ENCODE measurements at regions not wholly inside any gene's neighbourhood (a gene's known extent, or its start where the extent isn't known, plus 50 kb on each side); places are given as distances from the start of the nearest gene placed in this dataset.

DNA sequence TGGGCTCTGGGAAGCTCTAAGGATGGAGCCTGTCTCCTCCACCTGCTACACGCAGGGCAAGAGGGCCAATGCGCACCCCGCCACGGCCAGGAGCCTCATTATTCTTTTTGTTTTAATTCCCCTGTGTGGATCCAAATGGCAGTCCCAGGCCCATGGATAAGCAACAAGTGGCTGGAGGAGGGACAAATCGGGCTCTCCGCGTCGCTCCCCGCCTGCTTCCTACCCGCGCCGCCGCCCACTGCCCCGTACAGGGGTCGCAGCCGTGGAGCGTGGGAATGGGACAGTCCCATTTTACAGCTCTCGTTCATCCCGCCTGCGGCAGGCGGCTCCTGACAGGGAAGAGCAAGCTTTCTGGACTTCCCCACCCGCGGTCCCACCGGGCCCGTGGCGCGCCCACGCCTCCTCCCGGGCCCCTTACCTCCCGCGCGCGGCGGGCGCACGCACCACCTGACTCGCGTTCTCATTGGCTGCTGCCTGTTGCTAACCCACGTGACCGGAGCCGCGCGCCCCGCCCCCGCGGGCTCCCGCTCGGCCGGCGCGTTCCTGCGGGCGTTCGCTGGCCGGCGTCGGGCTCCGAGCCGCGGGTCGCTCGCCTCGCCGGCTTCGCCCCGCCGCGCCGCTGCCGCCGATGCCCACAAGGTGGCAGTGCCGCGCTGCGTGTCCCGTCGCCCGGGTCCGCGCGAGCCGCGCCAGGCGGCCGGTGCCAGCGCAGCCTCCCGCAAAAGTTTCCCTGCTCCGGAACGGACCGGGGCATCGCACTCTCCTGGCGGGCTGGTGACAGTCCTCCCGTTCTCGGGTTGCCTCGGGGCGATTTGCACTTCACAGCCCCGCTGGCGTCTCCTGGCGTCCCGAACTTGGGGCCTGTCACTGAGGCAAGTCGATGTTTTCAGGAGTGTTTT is 93.3 kb downstream of the CD83 start:
- DNase-seq (peak; percentile 91 to 94), ATAC-seq (peak; percentile 96)
- Mint-ChIP-seq H3K9me3 (no peaks in the 10 kb centered on the region), H3K4me3 (peak overlapping the region; percentile 83 to 84), H3K4me1 (peaks cover 23% of the 10 kb centered on the region), H3K27ac (peak overlapping the region; percentile 41 to 83), H3K27me3 (no peaks in the 10 kb centered on the region)

DNA sequence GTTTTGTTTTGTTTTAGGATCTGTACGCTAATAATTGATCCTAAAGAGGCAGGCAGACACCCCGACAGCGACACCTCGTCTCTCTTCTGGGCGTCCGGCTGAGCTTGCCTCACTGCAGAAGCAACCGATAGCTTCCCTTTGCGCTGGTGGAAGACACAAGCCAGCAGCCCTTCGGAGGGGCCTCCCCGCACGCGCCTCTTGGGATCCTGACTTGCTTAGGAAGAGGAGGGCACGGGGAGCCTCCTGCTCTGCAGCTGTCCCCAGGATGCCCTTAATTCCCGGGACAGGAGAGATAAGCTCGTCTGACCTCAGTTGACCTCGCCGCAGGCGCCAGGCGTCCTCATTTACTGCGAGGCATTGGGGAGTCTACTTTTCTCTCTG is 94.0 kb downstream of the CD83 start:
- Mint-ChIP-seq H3K4me3 (peak overlapping the region; percentile 83 to 84), H3K4me1 (peaks cover 23% of the 10 kb centered on the region), H3K27me3 (no peaks in the 10 kb centered on the region), H3K9me3 (no peaks in the 10 kb centered on the region), H3K27ac (peak overlapping the region; percentile 41 to 83)
- DNase-seq (no peak), ATAC-seq (peak; percentile 24)

- DNase-seq (no peak), ATAC-seq (no peak)
- Mint-ChIP-seq H3K27me3 (no peaks in the 10 kb centered on the region), H3K27ac (peak overlapping the region in 1 of 2 donors; percentile 41), H3K4me3 (peak overlapping the region; percentile 83 to 84), H3K4me1 (peaks cover 23% of the 10 kb centered on the region), H3K9me3 (no peaks in the 10 kb centered on the region)
These were observed 94.4 kb downstream of the CD83 start for GRCh38 chr6:14212020-14212419.

- no peaks in the 10 kb centered on the region for H3K27me3 Mint-ChIP-seq
- H3K4me3 Mint-ChIP-seq, result no peak overlapping the region
- peaks cover 23% of the 10 kb centered on the region for H3K4me1 Mint-ChIP-seq
- H3K27ac Mint-ChIP-seq, result no peak overlapping the region
- no peaks in the 10 kb centered on the region for H3K9me3 Mint-ChIP-seq
- ATAC-seq (no peak), DNase-seq (no peak)
These were observed 95.1 kb downstream of the CD83 start for GRCh38 chr6:14212632-14213031.

- H3K4me1 Mint-ChIP-seq, result peaks cover 3% of the 10 kb centered on the region
- no peak overlapping the region for H3K4me3 Mint-ChIP-seq
- no peak for ATAC-seq
- no peak for DNase-seq
- no peaks in the 10 kb centered on the region for H3K9me3 Mint-ChIP-seq
- H3K27ac Mint-ChIP-seq, result no peak overlapping the region
- no peaks in the 10 kb centered on the region for H3K27me3 Mint-ChIP-seq
These were observed 99.5 kb downstream of the CD83 start for GRCh38 chr6:14216946-14217684.

- Mint-ChIP-seq H3K9me3 (no peaks in the 10 kb centered on the region), H3K4me1 (no peaks in the 10 kb centered on the region), H3K4me3 (no peak overlapping the region), H3K27ac (no peak overlapping the region), H3K27me3 (no peaks in the 10 kb centered on the region)
- DNase-seq (no peak), ATAC-seq (no peak)
These were observed 100.4 kb downstream of the CD83 start for GRCh38 chr6:14217728-14218518.

- Mint-ChIP-seq H3K27ac (no peak overlapping the region), H3K4me3 (no peak overlapping the region), H3K9me3 (no peaks in the 10 kb centered on the region), H3K4me1 (no peaks in the 10 kb centered on the region), H3K27me3 (no peaks in the 10 kb centered on the region)
- ATAC-seq, result no peak
- no peak for DNase-seq
These were observed 100.9 kb downstream of the CD83 start for GRCh38 chr6:14218519-14218800.

GRCh38 chr6:14221564-14222279 is 104.2 kb downstream of the CD83 start:
- H3K4me1 Mint-ChIP-seq, result no peaks in the 10 kb centered on the region

GRCh38 chr6:14222956-14223355 is 105.4 kb downstream of the CD83 start:
- no peak for DNase-seq
- H3K4me1 Mint-ChIP-seq, result peaks cover under 1% of the 10 kb centered on the region
- ATAC-seq, result no peak
- no peaks in the 10 kb centered on the region for H3K27me3 Mint-ChIP-seq
- H3K9me3 Mint-ChIP-seq, result peaks cover 6 to 7% of the 10 kb centered on the region in 2 donors
- H3K4me3 Mint-ChIP-seq, result no peak overlapping the region
- no peak overlapping the region for H3K27ac Mint-ChIP-seq

More at GRCh38 chr6:14221564-14222279, 104.2 kb downstream of the CD83 start:
- DNase-seq (no peak), ATAC-seq (no peak)
- no peak overlapping the region for H3K4me3 Mint-ChIP-seq
- H3K9me3 Mint-ChIP-seq, result peaks cover 6 to 7% of the 10 kb centered on the region in 2 donors
- no peaks in the 10 kb centered on the region for H3K27me3 Mint-ChIP-seq
- no peak overlapping the region for H3K27ac Mint-ChIP-seq

DNA sequence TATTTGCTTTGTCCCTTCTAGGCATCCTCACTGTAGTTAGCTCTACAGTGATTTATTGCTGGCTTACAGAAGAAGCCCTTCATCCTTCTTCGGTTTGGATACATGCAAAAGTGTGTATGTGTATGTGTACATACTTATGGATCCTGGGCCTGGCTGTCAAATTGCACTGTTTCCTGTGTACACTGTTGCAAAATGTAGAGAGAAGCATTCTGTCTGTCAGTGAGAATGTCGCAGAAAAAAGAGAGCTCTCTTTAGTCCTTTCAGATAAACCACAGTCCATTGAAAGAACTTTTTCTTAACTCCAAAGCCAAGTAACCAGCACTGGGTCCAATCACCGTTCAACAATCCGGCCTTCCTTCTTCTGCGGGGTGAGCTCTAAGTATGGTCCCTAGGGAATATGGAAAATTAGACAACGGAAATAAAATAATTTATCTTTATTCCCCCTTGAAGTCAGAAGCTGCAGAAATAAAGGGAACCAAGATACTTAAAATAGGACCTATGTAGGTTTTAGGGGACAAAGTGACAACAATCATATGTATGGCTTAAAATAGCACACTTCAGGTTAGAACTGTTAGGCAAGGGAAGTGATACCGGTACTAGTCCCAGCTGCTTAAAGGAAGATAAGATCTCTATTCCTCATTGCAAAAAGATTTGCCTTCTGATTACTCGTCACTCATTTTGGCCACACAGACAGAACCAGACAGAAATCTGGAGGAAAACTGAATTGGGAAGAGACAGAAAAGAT is 107.0 kb downstream of the CD83 start:
- DNase-seq (no peak), ATAC-seq (no peak)
- H3K27me3 Mint-ChIP-seq, result no peaks in the 10 kb centered on the region
- peaks cover 10% of the 10 kb centered on the region for H3K4me1 Mint-ChIP-seq
- H3K27ac Mint-ChIP-seq, result no peak overlapping the region
- H3K4me3 Mint-ChIP-seq, result no peak overlapping the region
- peaks cover 6 to 7% of the 10 kb centered on the region in 2 donors for H3K9me3 Mint-ChIP-seq

GRCh38 chr6:14226051-14226660 is 108.6 kb downstream of the CD83 start:
- Mint-ChIP-seq H3K27ac (no peak overlapping the region), H3K4me1 (peaks cover 10% of the 10 kb centered on the region), H3K9me3 (peaks cover 6 to 7% of the 10 kb centered on the region in 2 donors), H3K27me3 (no peaks in the 10 kb centered on the region), H3K4me3 (no peak overlapping the region)
- DNase-seq (no peak), ATAC-seq (no peak)

- peak; percentile 73 for ATAC-seq
- H3K4me1 Mint-ChIP-seq, result peaks cover 20% of the 10 kb centered on the region
- peak in 1 of 2 donors; percentile 43 for DNase-seq
- peaks cover 6 to 7% of the 10 kb centered on the region in 2 donors for H3K9me3 Mint-ChIP-seq
- no peak overlapping the region for H3K27ac Mint-ChIP-seq
- H3K4me3 Mint-ChIP-seq, result no peak overlapping the region
- no peaks in the 10 kb centered on the region for H3K27me3 Mint-ChIP-seq
These were observed 111.0 kb downstream of the CD83 start for GRCh38 chr6:14228571-14228970.

- Mint-ChIP-seq H3K27ac (no peak overlapping the region), H3K27me3 (no peaks in the 10 kb centered on the region), H3K4me1 (peaks cover 20% of the 10 kb centered on the region), H3K9me3 (no peaks in the 10 kb centered on the region), H3K4me3 (no peak overlapping the region)
- no peak for ATAC-seq
- DNase-seq, result no peak
These were observed 113.5 kb downstream of the CD83 start for GRCh38 chr6:14231071-14231483.

Data from stimulated activated naive CD8-positive, alpha-beta T cell treated with anti-CD3 and anti-CD28 coated beads, Interleukin-15, amount 100 ng/mL, for 72 hours (primary cell).